Loucy (cell line): ENCODE measurements at regions not wholly inside any gene's neighbourhood (a gene's known extent, or its start where the extent isn't known, plus 50 kb on each side); places are given as distances from the start of the nearest gene placed in this dataset.

ENCODE experiments used
- EZH2phosphoT487 ChIP-seq: fragments of 200-600 bp; IDR thresholded peaks from 2 replicates; pipeline ENCODE4 v1.6.1; 2018; ENCODE audit warnings: antibody characterized with exemption, mild to moderate bottlenecking, moderate library complexity, borderline replicate concordance
- TF ChIP-seq, protein P1 (sequence below): fragments of 200-600 bp; sonication (generic); conservative IDR thresholded peaks from 2 replicates; pipeline ENCODE4 v1.5.1; 2014; ENCODE audit warnings: mild to moderate bottlenecking, antibody characterized with exemption, low read length

GRCh38 chr15:39165020-39165706 lies 415.7 kb upstream of the THBS1 start:
- TF ChIP-seq, protein P1, sequence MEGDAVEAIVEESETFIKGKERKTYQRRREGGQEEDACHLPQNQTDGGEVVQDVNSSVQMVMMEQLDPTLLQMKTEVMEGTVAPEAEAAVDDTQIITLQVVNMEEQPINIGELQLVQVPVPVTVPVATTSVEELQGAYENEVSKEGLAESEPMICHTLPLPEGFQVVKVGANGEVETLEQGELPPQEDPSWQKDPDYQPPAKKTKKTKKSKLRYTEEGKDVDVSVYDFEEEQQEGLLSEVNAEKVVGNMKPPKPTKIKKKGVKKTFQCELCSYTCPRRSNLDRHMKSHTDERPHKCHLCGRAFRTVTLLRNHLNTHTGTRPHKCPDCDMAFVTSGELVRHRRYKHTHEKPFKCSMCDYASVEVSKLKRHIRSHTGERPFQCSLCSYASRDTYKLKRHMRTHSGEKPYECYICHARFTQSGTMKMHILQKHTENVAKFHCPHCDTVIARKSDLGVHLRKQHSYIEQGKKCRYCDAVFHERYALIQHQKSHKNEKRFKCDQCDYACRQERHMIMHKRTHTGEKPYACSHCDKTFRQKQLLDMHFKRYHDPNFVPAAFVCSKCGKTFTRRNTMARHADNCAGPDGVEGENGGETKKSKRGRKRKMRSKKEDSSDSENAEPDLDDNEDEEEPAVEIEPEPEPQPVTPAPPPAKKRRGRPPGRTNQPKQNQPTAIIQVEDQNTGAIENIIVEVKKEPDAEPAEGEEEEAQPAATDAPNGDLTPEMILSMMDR: no peak
- TF ChIP-seq EZH2phosphoT487: no peak
